ENCODE measurements at regions not wholly inside any gene's neighbourhood (a gene's known extent, or its start where the extent isn't known, plus 50 kb on each side); places are given as distances from the start of the nearest gene placed in this dataset.

DNA sequence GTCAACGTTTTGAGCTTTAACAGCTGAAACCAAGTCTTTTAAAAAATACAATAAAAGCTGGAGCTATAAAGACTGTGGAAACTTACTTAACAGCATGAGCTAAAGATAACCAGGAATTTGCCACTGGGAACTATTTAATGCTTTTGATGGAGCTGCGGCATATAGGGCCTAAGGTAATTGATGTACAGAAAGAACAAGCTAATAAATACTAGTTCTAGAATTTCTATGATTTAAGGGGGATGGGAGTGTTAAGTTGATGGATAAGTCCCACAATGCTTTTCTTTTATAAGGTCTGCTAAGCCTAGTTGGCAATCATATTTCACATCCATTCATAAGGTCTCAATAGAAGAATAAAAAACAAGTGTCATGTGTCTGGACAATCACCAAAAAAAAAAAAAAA lies 334.0 kb upstream of the DMAC1 start:
- H3K4me3 ChIP-seq (ENCODE audit: low read depth, low read length), result no peak overlapping the region
- no peak for DNase-seq (ENCODE audit: low read depth)
- TF ChIP-seq, protein P1, sequence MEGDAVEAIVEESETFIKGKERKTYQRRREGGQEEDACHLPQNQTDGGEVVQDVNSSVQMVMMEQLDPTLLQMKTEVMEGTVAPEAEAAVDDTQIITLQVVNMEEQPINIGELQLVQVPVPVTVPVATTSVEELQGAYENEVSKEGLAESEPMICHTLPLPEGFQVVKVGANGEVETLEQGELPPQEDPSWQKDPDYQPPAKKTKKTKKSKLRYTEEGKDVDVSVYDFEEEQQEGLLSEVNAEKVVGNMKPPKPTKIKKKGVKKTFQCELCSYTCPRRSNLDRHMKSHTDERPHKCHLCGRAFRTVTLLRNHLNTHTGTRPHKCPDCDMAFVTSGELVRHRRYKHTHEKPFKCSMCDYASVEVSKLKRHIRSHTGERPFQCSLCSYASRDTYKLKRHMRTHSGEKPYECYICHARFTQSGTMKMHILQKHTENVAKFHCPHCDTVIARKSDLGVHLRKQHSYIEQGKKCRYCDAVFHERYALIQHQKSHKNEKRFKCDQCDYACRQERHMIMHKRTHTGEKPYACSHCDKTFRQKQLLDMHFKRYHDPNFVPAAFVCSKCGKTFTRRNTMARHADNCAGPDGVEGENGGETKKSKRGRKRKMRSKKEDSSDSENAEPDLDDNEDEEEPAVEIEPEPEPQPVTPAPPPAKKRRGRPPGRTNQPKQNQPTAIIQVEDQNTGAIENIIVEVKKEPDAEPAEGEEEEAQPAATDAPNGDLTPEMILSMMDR (IDR thresholded peaks at IDR 0.05; ENCODE audit: insufficient read depth, low read depth, low read length, missing control alignments), result no peak

DNA sequence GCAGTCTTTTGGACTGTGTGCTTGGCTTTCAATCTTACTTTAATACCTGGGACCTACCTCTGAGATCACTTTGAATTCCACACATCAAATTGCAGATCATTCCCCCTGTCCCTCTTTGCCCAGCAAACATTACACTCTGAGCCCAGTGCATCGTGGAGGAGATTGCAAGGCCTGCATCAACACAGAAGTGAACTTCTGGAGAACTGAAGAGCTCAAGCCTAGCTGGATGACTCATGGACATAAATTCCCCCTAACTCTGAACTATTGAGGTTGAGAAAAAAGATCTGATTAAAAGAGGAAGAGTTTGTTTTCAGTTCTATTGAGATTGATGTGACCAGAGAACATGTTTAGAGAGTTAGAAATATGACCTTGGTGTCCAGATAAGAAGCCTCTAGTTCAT lies 316.0 kb upstream of the DMAC1 start:
- DNase-seq (ENCODE audit: low read depth), result no peak
- TF ChIP-seq, protein P1 (IDR thresholded peaks at IDR 0.05; ENCODE audit: insufficient read depth, low read depth, low read length, missing control alignments), result no peak
- no peak overlapping the region for H3K4me3 ChIP-seq (ENCODE audit: low read depth, low read length)

DNA sequence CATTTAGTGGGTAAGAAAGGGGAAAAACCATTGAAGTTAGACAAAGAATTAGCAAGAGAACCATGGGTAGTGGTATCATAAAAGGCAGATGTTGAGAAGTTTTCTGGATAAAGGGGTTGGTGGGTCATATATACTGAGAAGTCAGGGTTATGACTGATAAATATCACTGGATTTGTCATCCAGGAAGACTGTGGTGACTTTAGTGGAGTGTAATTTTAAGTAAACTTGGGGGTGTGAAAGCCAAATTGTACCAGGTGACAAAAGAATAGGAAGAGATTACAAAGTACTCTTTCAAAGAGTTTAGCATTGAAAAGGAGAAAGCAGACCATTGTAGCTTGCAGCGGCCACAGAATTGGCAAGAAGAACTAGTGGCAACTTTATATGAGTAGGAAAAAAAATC lies 315.2 kb upstream of the DMAC1 start:
- no peak overlapping the region for H3K4me3 ChIP-seq (ENCODE audit: low read depth, low read length)
- TF ChIP-seq, protein P1 (IDR thresholded peaks at IDR 0.05; ENCODE audit: insufficient read depth, low read depth, low read length, missing control alignments), result no peak
- no peak for DNase-seq (ENCODE audit: low read depth)

DNA sequence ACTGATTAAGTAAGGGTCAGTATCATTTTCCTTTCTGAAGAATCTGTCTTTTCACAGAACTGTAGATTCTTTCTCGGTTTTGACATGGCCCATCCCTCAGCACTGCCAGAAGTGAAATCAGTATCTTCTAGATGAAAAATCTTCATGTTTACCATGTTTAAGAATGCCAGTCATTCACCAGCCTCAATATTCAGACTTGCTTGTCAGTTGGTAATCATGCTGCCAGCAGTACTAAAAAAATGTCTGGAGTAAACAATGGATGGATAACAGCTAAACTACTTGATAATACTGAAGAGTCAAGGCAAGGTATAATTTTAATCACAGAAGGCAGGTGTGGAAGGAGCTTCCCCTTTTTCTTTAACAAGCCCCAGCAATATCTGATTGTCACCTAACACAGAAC lies 306.8 kb upstream of the DMAC1 start:
- no peak overlapping the region for H3K4me3 ChIP-seq (ENCODE audit: low read depth, low read length)
- no peak for DNase-seq (ENCODE audit: low read depth)
- TF ChIP-seq, protein P1 (IDR thresholded peaks at IDR 0.05; ENCODE audit: insufficient read depth, low read depth, low read length, missing control alignments), result no peak

DNA sequence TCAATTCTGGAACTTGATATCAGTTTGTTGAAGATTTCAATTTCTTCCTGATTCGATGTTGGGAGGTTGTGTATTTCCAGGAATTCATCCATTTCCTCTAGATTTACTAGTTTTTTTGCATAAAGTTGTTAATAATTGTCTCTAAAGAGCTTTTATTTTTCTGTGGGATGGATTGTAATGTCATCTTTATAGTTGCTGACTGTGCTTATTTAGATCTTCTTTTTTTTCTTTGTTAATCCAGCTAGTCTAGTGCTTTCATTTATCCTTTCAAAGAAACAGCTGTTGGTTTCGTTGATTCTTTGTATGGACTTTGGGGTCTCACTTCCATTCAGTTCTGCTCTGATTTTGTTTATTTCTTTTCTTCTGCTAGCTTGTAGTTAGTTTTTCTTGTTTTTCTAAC lies 302.0 kb upstream of the DMAC1 start:
- DNase-seq (ENCODE audit: low read depth), result no peak
- TF ChIP-seq, protein P1 (IDR thresholded peaks at IDR 0.05; ENCODE audit: insufficient read depth, low read depth, low read length, missing control alignments), result no peak
- no peak overlapping the region for H3K4me3 ChIP-seq (ENCODE audit: low read depth, low read length)

DNA sequence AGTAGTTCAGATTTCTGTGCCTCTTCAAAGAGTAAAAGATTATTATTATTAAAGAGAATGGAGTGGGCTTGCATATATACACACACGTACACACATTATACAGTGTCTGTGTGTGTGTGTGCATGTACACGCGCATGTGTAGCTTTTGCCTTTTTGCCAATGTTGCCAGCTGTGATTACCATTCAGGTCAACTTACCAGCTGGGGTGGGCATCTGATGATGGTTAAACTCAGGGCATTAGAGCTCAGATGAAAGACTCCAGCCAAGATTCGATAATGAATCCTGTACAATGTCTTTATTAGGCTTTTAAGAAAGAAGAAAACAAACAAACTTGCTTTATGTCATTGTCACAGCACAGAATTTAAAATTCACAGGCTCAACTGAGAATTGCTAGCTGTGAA lies 296.5 kb upstream of the DMAC1 start:
- H3K4me3 ChIP-seq (ENCODE audit: low read depth, low read length), result no peak overlapping the region
- no peak for DNase-seq (ENCODE audit: low read depth)
- TF ChIP-seq, protein P1 (IDR thresholded peaks at IDR 0.05; ENCODE audit: insufficient read depth, low read depth, low read length, missing control alignments), result no peak

DNA sequence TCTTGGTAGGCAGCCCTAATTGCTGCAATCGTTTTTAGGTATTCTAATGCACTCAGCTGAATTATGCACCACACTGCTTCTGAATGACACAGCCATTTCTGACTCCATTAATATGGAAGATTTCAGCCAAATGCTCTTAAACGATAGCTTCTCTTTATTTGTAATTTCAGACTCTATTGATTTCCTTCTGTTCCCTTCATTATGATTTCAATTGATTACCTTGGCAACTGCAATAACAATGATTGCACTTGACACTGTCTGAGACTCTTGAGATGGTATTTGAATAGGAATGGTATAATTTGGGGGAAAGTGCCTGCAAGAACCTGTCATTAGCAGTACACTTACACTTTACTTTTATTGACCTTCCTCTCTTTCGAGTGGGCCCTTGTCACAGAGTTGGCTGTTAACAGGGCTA lies 296.1 kb upstream of the DMAC1 start:
- TF ChIP-seq, protein P1 (IDR thresholded peaks at IDR 0.05; ENCODE audit: insufficient read depth, low read depth, low read length, missing control alignments), result no peak
- no peak for DNase-seq (ENCODE audit: low read depth)

More for the DNA sequence above, 296.1 kb upstream of the DMAC1 start:
- H3K4me3 ChIP-seq (ENCODE audit: low read depth, low read length), result no peak overlapping the region
